ENCODE measurements at regions not wholly inside any gene's neighbourhood (a gene's known extent, or its start where the extent isn't known, plus 50 kb on each side); places are given as distances from the start of the nearest gene placed in this dataset.

GRCh38 chr14:52182853-52183252, 84.6 kb upstream of the PTGDR start:
- no peak for DNase-seq
- no peak for TF ChIP-seq RAD21 (IDR thresholded peaks at IDR 0.05; ENCODE audit: low read length)
- TF ChIP-seq RXRA (IDR thresholded peaks at IDR 0.05; ENCODE audit: borderline replicate concordance, low read depth), result no peak
- TF ChIP-seq TEAD4 (IDR thresholded peaks at IDR 0.05; ENCODE audit: borderline replicate concordance, insufficient read depth), result no peak
- TF ChIP-seq, protein P1, sequence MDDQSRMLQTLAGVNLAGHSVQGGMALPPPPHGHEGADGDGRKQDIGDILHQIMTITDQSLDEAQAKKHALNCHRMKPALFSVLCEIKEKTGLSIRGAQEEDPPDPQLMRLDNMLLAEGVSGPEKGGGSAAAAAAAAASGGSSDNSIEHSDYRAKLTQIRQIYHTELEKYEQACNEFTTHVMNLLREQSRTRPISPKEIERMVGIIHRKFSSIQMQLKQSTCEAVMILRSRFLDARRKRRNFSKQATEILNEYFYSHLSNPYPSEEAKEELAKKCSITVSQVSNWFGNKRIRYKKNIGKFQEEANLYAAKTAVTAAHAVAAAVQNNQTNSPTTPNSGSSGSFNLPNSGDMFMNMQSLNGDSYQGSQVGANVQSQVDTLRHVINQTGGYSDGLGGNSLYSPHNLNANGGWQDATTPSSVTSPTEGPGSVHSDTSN (IDR thresholded peaks at IDR 0.05), result no peak
- no peak for TF ChIP-seq EZH2phosphoT487 (IDR thresholded peaks at IDR 0.05; ENCODE audit: borderline replicate concordance, low read depth)
- TF ChIP-seq, protein P2, sequence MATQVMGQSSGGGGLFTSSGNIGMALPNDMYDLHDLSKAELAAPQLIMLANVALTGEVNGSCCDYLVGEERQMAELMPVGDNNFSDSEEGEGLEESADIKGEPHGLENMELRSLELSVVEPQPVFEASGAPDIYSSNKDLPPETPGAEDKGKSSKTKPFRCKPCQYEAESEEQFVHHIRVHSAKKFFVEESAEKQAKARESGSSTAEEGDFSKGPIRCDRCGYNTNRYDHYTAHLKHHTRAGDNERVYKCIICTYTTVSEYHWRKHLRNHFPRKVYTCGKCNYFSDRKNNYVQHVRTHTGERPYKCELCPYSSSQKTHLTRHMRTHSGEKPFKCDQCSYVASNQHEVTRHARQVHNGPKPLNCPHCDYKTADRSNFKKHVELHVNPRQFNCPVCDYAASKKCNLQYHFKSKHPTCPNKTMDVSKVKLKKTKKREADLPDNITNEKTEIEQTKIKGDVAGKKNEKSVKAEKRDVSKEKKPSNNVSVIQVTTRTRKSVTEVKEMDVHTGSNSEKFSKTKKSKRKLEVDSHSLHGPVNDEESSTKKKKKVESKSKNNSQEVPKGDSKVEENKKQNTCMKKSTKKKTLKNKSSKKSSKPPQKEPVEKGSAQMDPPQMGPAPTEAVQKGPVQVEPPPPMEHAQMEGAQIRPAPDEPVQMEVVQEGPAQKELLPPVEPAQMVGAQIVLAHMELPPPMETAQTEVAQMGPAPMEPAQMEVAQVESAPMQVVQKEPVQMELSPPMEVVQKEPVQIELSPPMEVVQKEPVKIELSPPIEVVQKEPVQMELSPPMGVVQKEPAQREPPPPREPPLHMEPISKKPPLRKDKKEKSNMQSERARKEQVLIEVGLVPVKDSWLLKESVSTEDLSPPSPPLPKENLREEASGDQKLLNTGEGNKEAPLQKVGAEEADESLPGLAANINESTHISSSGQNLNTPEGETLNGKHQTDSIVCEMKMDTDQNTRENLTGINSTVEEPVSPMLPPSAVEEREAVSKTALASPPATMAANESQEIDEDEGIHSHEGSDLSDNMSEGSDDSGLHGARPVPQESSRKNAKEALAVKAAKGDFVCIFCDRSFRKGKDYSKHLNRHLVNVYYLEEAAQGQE (IDR thresholded peaks at IDR 0.05; ENCODE audit: low read depth, low read length), result no peak
- no peak for TF ChIP-seq RFX5 (IDR thresholded peaks at IDR 0.05; ENCODE audit: low read length)
- TF ChIP-seq POLR2AphosphoS5 (IDR thresholded peaks at IDR 0.05; ENCODE audit: low read depth, low read length), result no peak
- TF ChIP-seq ELF1 (IDR thresholded peaks at IDR 0.05), result no peak
- no peak for TF ChIP-seq NRF1 (IDR thresholded peaks at IDR 0.05; ENCODE audit: low read depth, low read length)
- TF ChIP-seq EP300 (IDR thresholded peaks at IDR 0.05; ENCODE audit: borderline replicate concordance in 1 of 2, low read depth in 1 of 2, low read length in 1 of 2), result no peak
- TF ChIP-seq FOXJ3 (CRISPR knock-in tag; IDR thresholded peaks at IDR 0.05), result no peak
- no peak for TF ChIP-seq GATA2 (CRISPR knock-in tag; IDR thresholded peaks at IDR 0.05)
- no peak for TF ChIP-seq YY1 (IDR thresholded peaks at IDR 0.05; ENCODE audit: low read depth)
- no peak for TF ChIP-seq RCOR1 (IDR thresholded peaks at IDR 0.05; ENCODE audit: low read length)
- TF ChIP-seq SMC3 (IDR thresholded peaks at IDR 0.05; ENCODE audit: low read depth, low read length), result no peak
- no peak for TF ChIP-seq MEF2A (IDR thresholded peaks at IDR 0.05; ENCODE audit: borderline replicate concordance, low read depth)
- TF ChIP-seq IRF3 (IDR thresholded peaks at IDR 0.05; ENCODE audit: low read depth, low read length), result no peak
- no peak for TF ChIP-seq GABPA (IDR thresholded peaks at IDR 0.05; ENCODE audit: low read depth)
- no peak for TF ChIP-seq TAF1 (IDR thresholded peaks at IDR 0.05; ENCODE audit: borderline replicate concordance, low read depth, low read length)
- no peaks in the 10 kb centered on the region for H3F3A ChIP-seq (replicated peaks; ENCODE audit: insufficient read depth)
- no peaks in the 10 kb centered on the region for H3K9me3 ChIP-seq
- H3K36me3 ChIP-seq (replicated peaks in 1 of 2; ENCODE audit: control insufficient read depth in 1 of 2, insufficient read depth in 2 of 2, low read length in 1 of 2), result no peaks in the 10 kb centered on the region
- no peak overlapping the region for H3K4me2 ChIP-seq
- no peaks in the 10 kb centered on the region; the same call in 1 of the 2 replicates for H3K27me3 ChIP-seq (ENCODE audit: insufficient read depth)
- H3K4me1 ChIP-seq (ENCODE audit: control insufficient read depth in 1 of 2, insufficient read depth in 2 of 2, low read depth in 1 of 2, low read length in 1 of 2), result no peaks in the 10 kb centered on the region
- H3K9ac ChIP-seq, result no peak overlapping the region
- H2AFZ ChIP-seq (ENCODE audit: low read depth), result no peak overlapping the region
- 2% methylated on average over 2 of the region's 2 CpGs for whole genome bisulfite sequencing (ENCODE audit: low lambda C conversion rate)
- ChIA-PET POLR2A (no interaction called here), CTCF (no interaction called here)
- H3K9me2 ChIP-seq, result no peaks in the 10 kb centered on the region
- H3K27ac ChIP-seq (ENCODE audit: low read depth in 2 of 2, low read length in 1 of 2), result no peak overlapping the region
- H3K4me3 ChIP-seq (ENCODE audit: low read depth in 2 of 2, low read length in 1 of 2), result no peak overlapping the region
- H3K79me2 ChIP-seq (ENCODE audit: insufficient read depth), result no peaks in the 10 kb centered on the region
- no peaks in the 10 kb centered on the region for H4K20me1 ChIP-seq (ENCODE audit: insufficient read depth)
